Renal cortical epithelial cell (primary cell): ENCODE measurements at regions not wholly inside any gene's neighbourhood (a gene's known extent, or its start where the extent isn't known, plus 50 kb on each side); places are given as distances from the start of the nearest gene placed in this dataset.
"Not testable (repeated sequence)": the region's sequence is repeated elsewhere in the genome, so short reads cannot be mapped to it uniquely, and the experiment has no call there.

ENCODE experiments used
- DNase-seq: peaks from one replicate; pipeline ENCODE4 v3.0.0-alpha.2; 2011; ENCODE audit warnings: low read depth

- no peak for DNase-seq
These were observed 786.8 kb downstream of the TSN start for GRCh38 chr2:122542236-122542635.

GRCh38 chr2:122542646-122543045 is 787.2 kb downstream of the TSN start:
- DNase-seq: no peak

- DNase-seq: peak; percentile 7
These were observed 788.4 kb downstream of the TSN start for GRCh38 chr2:122543815-122544214.

DNA sequence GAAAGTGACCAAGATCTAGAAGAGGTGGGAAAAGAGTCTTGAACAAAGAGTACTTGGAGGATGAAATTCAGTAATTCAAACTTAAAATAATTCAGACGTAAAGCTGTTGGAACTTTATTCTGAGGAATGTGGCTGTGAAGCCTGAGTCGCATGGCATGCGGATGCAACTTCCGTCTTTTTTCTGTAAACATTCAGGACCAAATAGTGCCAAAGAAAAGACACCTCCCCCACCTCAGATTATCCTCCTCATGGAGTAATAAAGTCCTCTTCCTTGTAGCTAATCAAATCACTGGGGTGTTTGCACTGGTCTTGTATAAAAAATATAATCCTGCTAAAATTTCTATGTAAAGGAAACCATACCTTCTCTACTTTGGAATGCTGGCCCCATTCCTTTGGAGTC is 790.4 kb downstream of the TSN start:
- no peak for DNase-seq

GRCh38 chr2:122562775-122563174 is 807.3 kb downstream of the TSN start:
- no peak for DNase-seq

DNA sequence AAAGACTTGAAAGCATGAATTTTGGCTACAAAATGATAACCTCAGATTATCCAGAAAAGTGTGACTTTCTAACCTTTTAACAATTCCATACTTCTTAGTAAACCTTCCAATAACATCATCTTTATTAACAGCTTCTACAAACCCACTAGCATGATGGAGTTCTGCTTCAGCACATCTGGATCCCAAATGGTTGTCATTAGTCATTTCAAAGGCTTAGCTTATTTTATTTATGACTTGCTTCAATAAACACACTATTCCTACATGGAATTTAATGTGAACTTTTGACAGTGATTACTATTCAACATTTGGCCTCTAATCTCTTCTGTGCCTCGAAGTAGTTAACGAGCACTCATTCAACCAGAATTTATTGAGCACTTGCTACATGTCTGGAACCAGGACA is 808.3 kb downstream of the TSN start:
- no peak for DNase-seq

DNA sequence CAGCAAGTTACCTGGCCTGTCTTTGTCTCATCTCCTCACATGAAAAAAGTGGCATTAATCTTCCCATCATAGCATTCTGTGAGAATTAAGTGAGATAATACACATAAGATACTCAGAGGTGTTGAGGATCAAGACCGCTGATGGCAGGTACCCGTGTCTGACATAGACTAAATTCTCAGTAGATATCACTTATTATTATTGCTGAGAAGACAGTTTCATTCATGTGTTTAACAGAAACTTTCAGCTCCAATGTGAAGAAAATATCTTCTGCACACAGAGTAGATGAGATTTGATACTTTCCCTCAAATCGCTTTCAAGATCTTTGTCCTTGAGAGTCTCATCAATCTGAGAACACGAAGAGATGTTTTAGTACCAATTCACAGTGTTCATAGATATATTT is 809.4 kb downstream of the TSN start:
- no peak for DNase-seq

GRCh38 chr2:122565364-122565763 is 809.9 kb downstream of the TSN start:
- no peak for DNase-seq

- no peak for DNase-seq
These were observed 815.2 kb downstream of the TSN start for GRCh38 chr2:122570641-122571040.

GRCh38 chr2:122571471-122571870 is 816.0 kb downstream of the TSN start:
- not testable (repeated sequence) for DNase-seq

DNA sequence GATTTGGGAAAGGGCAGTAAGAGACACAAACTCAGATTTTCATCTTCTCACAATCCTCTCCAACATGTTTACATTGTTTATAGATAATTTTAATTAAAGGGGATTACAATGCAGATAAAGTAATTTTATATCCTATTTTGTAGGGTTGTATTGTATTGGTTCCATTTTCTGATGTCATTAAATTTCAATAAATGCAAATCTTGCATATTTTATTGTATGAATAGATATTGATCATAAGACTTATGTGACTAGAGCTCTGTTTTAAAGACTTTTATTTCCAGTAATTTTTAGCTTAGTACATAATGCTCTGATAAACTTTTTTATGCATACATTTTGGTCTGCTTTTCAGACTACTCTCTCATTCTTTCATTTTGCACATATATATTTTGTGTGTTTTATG is 819.6 kb downstream of the TSN start:
- no peak for DNase-seq

GRCh38 chr2:122583159-122583917 is 827.9 kb downstream of the TSN start:
- no peak for DNase-seq

DNA sequence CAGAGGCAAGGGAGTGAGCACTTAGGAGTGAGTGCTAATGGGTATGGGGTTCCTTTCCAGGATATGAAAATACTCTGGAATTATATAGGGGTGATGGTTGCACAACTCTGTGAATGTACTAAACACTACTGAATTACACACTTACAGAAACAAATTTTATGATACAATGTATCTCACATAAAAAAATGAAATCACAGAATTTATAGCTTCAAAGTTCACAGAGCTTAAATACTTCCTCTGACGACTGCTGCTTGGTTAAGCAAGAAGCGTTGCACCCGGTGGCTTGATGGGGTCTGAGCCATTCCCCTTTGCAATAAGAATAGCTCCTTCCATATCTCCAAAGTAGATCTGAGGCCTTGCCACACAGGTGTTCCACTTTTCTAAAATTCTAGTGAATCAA is 835.1 kb downstream of the TSN start:
- no peak for DNase-seq

DNA sequence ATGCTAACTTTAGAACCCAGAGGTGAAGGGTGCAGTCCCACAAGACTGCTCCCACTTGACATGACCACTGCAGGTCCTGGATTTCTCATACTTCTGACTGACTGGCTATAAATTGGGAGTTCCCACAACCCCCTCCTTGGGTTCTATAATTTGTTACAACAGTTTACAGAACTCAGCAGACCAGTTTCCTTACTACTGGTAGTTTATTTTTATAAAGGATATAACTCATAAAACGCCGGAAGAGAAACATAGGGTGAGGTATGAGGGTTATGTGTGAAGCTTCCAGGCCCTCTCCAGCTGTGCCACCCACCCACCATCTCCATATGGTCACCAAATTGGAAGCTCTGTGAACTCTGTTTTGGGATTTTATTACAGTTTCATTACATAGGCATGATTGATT is 839.6 kb downstream of the TSN start:
- DNase-seq: no peak

- DNase-seq: no peak
These were observed 841.1 kb downstream of the TSN start for GRCh38 chr2:122596598-122596997.

DNA sequence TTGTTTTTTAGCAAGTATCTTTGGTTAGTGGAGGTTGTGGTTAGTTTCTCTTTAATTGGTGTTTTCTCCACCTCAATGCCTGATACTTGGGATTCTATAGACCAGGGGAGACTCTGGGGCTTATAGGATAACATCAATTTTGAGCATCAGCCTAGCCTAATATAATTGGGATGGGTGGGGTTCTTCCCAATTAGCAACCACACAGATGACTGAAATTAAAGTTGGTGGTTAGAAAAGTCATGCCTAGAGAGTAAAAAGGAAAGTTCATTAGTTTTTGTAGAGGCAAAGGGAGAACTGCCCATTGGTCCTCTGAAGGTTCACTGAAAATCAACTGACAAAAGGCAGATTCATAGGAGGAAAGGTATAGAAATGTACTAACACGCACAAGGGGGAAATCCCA is 843.3 kb downstream of the TSN start:
- no peak for DNase-seq

DNA sequence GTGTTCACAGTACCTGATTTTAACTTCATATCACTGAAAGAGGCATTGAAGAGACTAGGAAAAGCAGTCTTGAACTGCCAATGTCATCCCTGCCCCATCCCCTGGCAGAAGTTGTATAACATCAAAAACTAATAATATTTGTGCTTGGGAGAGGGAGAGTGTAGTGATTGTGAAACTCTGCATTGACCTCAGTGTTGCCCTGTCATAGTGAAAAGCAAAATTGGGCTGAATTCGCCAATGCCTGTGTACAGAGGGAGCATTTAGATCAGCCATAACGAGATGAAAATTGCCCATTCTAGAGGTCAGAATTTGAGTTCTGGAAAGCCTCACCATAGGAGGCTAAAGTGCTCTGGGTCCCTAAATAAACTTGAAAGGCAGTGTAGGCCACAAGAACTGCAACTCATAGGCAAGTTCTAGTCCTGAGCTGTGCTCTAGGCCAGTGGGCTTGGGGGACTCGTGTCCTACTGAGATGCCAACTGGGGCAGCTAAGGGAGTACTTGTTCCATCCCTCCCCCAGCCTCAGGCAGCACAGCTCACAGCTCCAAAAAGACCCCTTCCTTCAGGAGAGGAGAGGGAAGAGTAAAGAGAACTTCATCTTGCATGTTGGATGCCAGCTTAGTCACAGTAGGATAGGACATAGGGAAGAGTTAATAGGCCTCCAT is 855.6 kb downstream of the TSN start:
- no peak for DNase-seq

DNA sequence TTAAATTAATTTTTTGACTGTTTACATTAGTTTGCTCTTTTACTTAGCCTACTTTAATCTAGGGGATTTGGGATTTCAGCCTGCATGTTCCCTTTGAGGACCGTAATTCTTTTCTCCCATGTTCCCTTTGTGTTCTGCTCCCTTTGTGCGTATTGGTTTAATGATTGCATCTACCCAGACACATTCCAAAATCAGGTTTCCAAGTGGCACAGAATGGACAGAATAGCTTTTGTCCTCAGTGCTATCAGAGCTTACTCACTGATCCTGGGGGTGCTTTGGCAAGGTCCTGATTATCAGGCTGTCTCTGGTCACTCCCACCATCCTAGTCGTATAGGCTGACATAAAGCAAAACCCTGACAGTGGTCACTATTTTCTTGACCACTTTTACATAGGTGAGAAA is 867.5 kb downstream of the TSN start:
- no peak for DNase-seq

DNA sequence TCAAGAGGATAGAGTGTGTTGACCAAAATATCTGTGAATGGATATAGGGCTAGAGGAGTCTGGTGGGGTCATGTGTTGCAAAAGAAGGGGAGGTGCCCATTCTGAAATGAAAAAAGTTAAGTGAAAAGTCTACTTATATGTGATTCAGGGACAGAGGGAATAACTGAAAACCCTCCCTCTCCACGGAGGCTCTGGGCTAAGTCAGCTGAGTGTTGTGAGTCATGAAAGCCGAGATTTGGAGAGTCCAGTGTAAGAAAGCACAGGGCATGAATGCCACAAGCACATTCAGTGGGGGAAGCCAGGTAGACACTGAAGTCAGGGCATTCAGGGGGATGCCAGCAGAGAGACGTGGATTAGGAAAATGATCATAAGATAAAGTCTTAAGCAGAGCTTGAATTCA is 871.9 kb downstream of the TSN start:
- peak; percentile 68 for DNase-seq

- DNase-seq: peak; percentile 91
These were observed 878.8 kb downstream of the TSN start for GRCh38 chr2:122634256-122634655.

- DNase-seq: no peak
These were observed 879.5 kb downstream of the TSN start for GRCh38 chr2:122634920-122635319.

- no peak for DNase-seq
These were observed 880.2 kb downstream of the TSN start for GRCh38 chr2:122635686-122636085.

DNA sequence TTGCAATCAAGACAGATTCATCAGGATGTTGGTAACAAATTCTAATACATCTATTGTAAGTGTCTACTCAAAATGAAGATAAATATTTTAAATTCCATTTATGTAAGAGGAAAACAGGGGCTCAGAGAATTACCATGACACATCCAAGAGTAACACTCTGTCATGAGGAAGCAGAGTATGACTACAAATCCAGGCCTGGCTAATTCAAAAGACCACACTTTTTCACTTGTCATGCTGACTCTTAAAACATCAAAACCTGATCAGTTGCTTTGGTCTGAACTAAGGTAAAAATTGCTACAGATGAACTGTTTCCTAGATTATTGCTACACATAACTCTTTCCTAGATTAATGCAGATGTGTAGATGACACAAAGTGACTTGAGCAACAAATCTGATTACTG is 880.6 kb downstream of the TSN start:
- DNase-seq: peak; percentile 56

GRCh38 chr2:122639176-122639575 is 883.7 kb downstream of the TSN start:
- DNase-seq: no peak
